HUES64 (cell line): ENCODE measurements at regions not wholly inside any gene's neighbourhood (a gene's known extent, or its start where the extent isn't known, plus 50 kb on each side); places are given as distances from the start of the nearest gene placed in this dataset.

Source experiments
- H3K27ac ChIP-seq: 2 replicates; pipeline ENCODE4 v1.7.0; 2013; ENCODE audit warnings: low read depth, low read length, inconsistent platforms
- H3K27me3 ChIP-seq: 2 replicates; pipeline ENCODE4 v1.6.1; 2013; ENCODE audit warnings: mild to moderate bottlenecking, low read length; ENCODE audit not compliant: insufficient read depth
- H3K36me3 ChIP-seq: 2 replicates; pipeline ENCODE4 v1.6.1; 2013; ENCODE audit warnings: mild to moderate bottlenecking, low read length; ENCODE audit not compliant: insufficient read depth
- H3K4me1 ChIP-seq: 2 replicates; pipeline ENCODE4 v1.6.1; 2013; ENCODE audit warnings: mild to moderate bottlenecking, low read length, moderate library complexity; ENCODE audit not compliant: insufficient read depth
- H3K4me3 ChIP-seq: 2 replicates; pipeline ENCODE4 v1.5.1; 2013; ENCODE audit warnings: mild to moderate bottlenecking, low read length, moderate library complexity
- H3K9ac ChIP-seq: 2 replicates; pipeline ENCODE4 v1.6.1; 2013; ENCODE audit warnings: mild to moderate bottlenecking, low read depth, low read length
- H3K9me3 ChIP-seq: 2 replicates; pipeline ENCODE4 v1.6.1; 2013; ENCODE audit warnings: low read depth, low read length; ENCODE audit not compliant: insufficient read depth
- WGBS: fragments of 150-250, 120-280 bp; methylation state at CpG from one replicate; pipeline ENCODE4 v1.1.7; 2013; ENCODE audit warnings: missing lambda C conversion rate; 5-methylcytosine and 5-hydroxymethylcytosine counted together

- Histone ChIP-seq H3K9ac (no peak overlapping the region), H3K9me3 (no peaks in the 10 kb centered on the region), H3K27me3 (no peaks in the 10 kb centered on the region), H3K27ac (no peak overlapping the region), H3K4me1 (peaks cover 13% of the 10 kb centered on the region; the same call in 1 of the 2 replicates), H3K36me3 (no peaks in the 10 kb centered on the region), H3K4me3 (no peak overlapping the region)
- no CpG with 5 or more reads among the region's 2 CpGs for WGBS
Observed at GRCh38 chr6:47116086-47116485, 74.0 kb upstream of the ADGRF1 start.

GRCh38 chr6:47114460-47114859 lies 72.3 kb upstream of the ADGRF1 start:
- H3K27me3 ChIP-seq, result no peaks in the 10 kb centered on the region
- H3K4me3 ChIP-seq, result no peak overlapping the region
- H3K27ac ChIP-seq, result no peak overlapping the region
- 92% methylated on average over 4 of the region's 4 CpGs for WGBS
- H3K4me1 ChIP-seq, result peaks cover 16% of the 10 kb centered on the region
- H3K9me3 ChIP-seq, result no peaks in the 10 kb centered on the region
- H3K36me3 ChIP-seq, result no peaks in the 10 kb centered on the region
- no peak overlapping the region for H3K9ac ChIP-seq

- peaks cover 25% of the 10 kb centered on the region for H3K4me1 ChIP-seq
- no peaks in the 10 kb centered on the region for H3K27me3 ChIP-seq
- H3K9me3 ChIP-seq, result no peaks in the 10 kb centered on the region
- H3K4me3 ChIP-seq, result no peak overlapping the region
- H3K27ac ChIP-seq, result no peak overlapping the region
- no peak overlapping the region for H3K9ac ChIP-seq
- no CpG with 5 or more reads among the region's 1 CpG for WGBS
- H3K36me3 ChIP-seq, result no peaks in the 10 kb centered on the region
Observed at GRCh38 chr6:47112317-47112716, 70.2 kb upstream of the ADGRF1 start.

- Histone ChIP-seq H3K4me1 (peaks cover 31% of the 10 kb centered on the region), H3K9me3 (no peaks in the 10 kb centered on the region), H3K27ac (no peak overlapping the region), H3K9ac (no peak overlapping the region), H3K27me3 (no peaks in the 10 kb centered on the region), H3K4me3 (no peak overlapping the region), H3K36me3 (no peaks in the 10 kb centered on the region)
- WGBS, result no CpG with 5 or more reads among the region's 1 CpG
Observed at GRCh38 chr6:47111685-47112084, 69.6 kb upstream of the ADGRF1 start.

- Histone ChIP-seq H3K9me3 (no peaks in the 10 kb centered on the region), H3K4me3 (no peak overlapping the region), H3K27ac (no peak overlapping the region; the same call in 1 of the 2 replicates), H3K9ac (no peak overlapping the region), H3K27me3 (no peaks in the 10 kb centered on the region), H3K36me3 (no peaks in the 10 kb centered on the region), H3K4me1 (peaks cover 46% of the 10 kb centered on the region)
- 62% methylated on average over 1 of the region's 2 CpGs for WGBS
Observed at GRCh38 chr6:47109281-47109680, 67.1 kb upstream of the ADGRF1 start.

GRCh38 chr6:47106721-47107197 lies 64.6 kb upstream of the ADGRF1 start:
- Histone ChIP-seq H3K36me3 (no peaks in the 10 kb centered on the region), H3K4me1 (peaks cover 38% of the 10 kb centered on the region), H3K27ac (peak overlapping the region; percentile 82), H3K9me3 (no peaks in the 10 kb centered on the region), H3K27me3 (no peaks in the 10 kb centered on the region), H3K4me3 (no peak overlapping the region), H3K9ac (peak overlapping the region; percentile 52; the same call in 1 of the 2 replicates)
- WGBS, result 83% methylated on average over 2 of the region's 3 CpGs

- WGBS, result 54% methylated on average over 3 of the region's 3 CpGs
- no peaks in the 10 kb centered on the region for H3K27me3 ChIP-seq
Observed at GRCh38 chr6:47106216-47106615, 64.1 kb upstream of the ADGRF1 start.

GRCh38 chr6:47105469-47106178 lies 63.5 kb upstream of the ADGRF1 start:
- Histone ChIP-seq H3K27ac (peak overlapping the region; percentile 82), H3K27me3 (no peaks in the 10 kb centered on the region), H3K4me3 (no peak overlapping the region), H3K36me3 (no peaks in the 10 kb centered on the region), H3K4me1 (peaks cover 33% of the 10 kb centered on the region), H3K9me3 (no peaks in the 10 kb centered on the region), H3K9ac (peak overlapping the region; percentile 52; the same call in 1 of the 2 replicates)
- WGBS, result 20% methylated on average over 10 of the region's 10 CpGs

More at GRCh38 chr6:47106216-47106615, 64.1 kb upstream of the ADGRF1 start:
- H3K4me3 ChIP-seq, result no peak overlapping the region
- H3K9me3 ChIP-seq, result no peaks in the 10 kb centered on the region
- peak overlapping the region; percentile 82 for H3K27ac ChIP-seq
- H3K4me1 ChIP-seq, result peaks cover 33% of the 10 kb centered on the region
- H3K36me3 ChIP-seq, result no peaks in the 10 kb centered on the region
- H3K9ac ChIP-seq, result peak overlapping the region; percentile 52; the same call in 1 of the 2 replicates

GRCh38 chr6:47103931-47104330 lies 61.8 kb upstream of the ADGRF1 start:
- WGBS, result 90% methylated on average over 6 of the region's 6 CpGs
- no peaks in the 10 kb centered on the region for H3K27me3 ChIP-seq
- H3K36me3 ChIP-seq, result no peaks in the 10 kb centered on the region
- peaks cover 25% of the 10 kb centered on the region for H3K4me1 ChIP-seq
- no peak overlapping the region for H3K27ac ChIP-seq
- no peaks in the 10 kb centered on the region for H3K9me3 ChIP-seq
- H3K4me3 ChIP-seq, result no peak overlapping the region
- H3K9ac ChIP-seq, result no peak overlapping the region

- H3K36me3 ChIP-seq, result no peaks in the 10 kb centered on the region
- no peaks in the 10 kb centered on the region for H3K9me3 ChIP-seq
- no peak overlapping the region for H3K27ac ChIP-seq
- H3K4me1 ChIP-seq, result peaks cover 21% of the 10 kb centered on the region
- H3K4me3 ChIP-seq, result no peak overlapping the region
- 97% methylated on average over 5 of the region's 5 CpGs for WGBS
- H3K9ac ChIP-seq, result no peak overlapping the region
- H3K27me3 ChIP-seq, result no peaks in the 10 kb centered on the region
Observed at GRCh38 chr6:47102331-47102730, 60.2 kb upstream of the ADGRF1 start.

- peaks cover 7% of the 10 kb centered on the region for H3K4me1 ChIP-seq
- no peaks in the 10 kb centered on the region for H3K36me3 ChIP-seq
- no peaks in the 10 kb centered on the region for H3K27me3 ChIP-seq
- WGBS, result 90% methylated on average over 6 of the region's 6 CpGs
- H3K9ac ChIP-seq, result no peak overlapping the region
- H3K9me3 ChIP-seq, result no peaks in the 10 kb centered on the region
- no peak overlapping the region for H3K27ac ChIP-seq
- no peak overlapping the region for H3K4me3 ChIP-seq
Observed at GRCh38 chr6:47098570-47098993, 56.5 kb upstream of the ADGRF1 start.
